ENCODE measurements at regions not wholly inside any gene's neighbourhood (a gene's known extent, or its start where the extent isn't known, plus 50 kb on each side); places are given as distances from the start of the nearest gene placed in this dataset.

GRCh38 chr15:97171556-97171955 lies 788.9 kb upstream of the ARRDC4 start:
- DNase-seq (ENCODE audit: low spot score) = no peak

- DNase-seq (ENCODE audit: low spot score) = no peak
These were observed 785.5 kb upstream of the ARRDC4 start for GRCh38 chr15:97174886-97175540.

GRCh38 chr15:97177151-97177577 lies 783.3 kb upstream of the ARRDC4 start:
- DNase-seq (ENCODE audit: low spot score) = no peak

- no peak for DNase-seq (ENCODE audit: low spot score)
These were observed 777.9 kb upstream of the ARRDC4 start for GRCh38 chr15:97182581-97182980.

- no peak for DNase-seq (ENCODE audit: low spot score)
These were observed 771.2 kb upstream of the ARRDC4 start for GRCh38 chr15:97189162-97189780.

GRCh38 chr15:97194750-97195149 lies 765.8 kb upstream of the ARRDC4 start:
- no peak for DNase-seq (ENCODE audit: low spot score)

GRCh38 chr15:97196048-97197014 lies 764.2 kb upstream of the ARRDC4 start:
- no peak for DNase-seq (ENCODE audit: low spot score)

- no peak for DNase-seq (ENCODE audit: low spot score)
These were observed 761.0 kb upstream of the ARRDC4 start for GRCh38 chr15:97199393-97200051.

GRCh38 chr15:97200161-97200560 lies 760.3 kb upstream of the ARRDC4 start:
- DNase-seq (ENCODE audit: low spot score) = no peak

- no peak for DNase-seq (ENCODE audit: low spot score)
These were observed 750.2 kb upstream of the ARRDC4 start for GRCh38 chr15:97210277-97210676.

- DNase-seq (ENCODE audit: low spot score) = no peak
These were observed 744.9 kb upstream of the ARRDC4 start for GRCh38 chr15:97215629-97216028.

- no peak for DNase-seq (ENCODE audit: low spot score)
These were observed 736.3 kb upstream of the ARRDC4 start for GRCh38 chr15:97224191-97224641.

GRCh38 chr15:97234851-97235610 lies 725.5 kb upstream of the ARRDC4 start:
- peak; percentile 51 for DNase-seq (ENCODE audit: low spot score)

GRCh38 chr15:97235611-97235985 lies 724.9 kb upstream of the ARRDC4 start:
- no peak for DNase-seq (ENCODE audit: low spot score)

- DNase-seq (ENCODE audit: low spot score) = no peak
These were observed 724.4 kb upstream of the ARRDC4 start for GRCh38 chr15:97236140-97236539.

GRCh38 chr15:97237160-97237559 lies 723.3 kb upstream of the ARRDC4 start:
- DNase-seq (ENCODE audit: low spot score) = no peak

GRCh38 chr15:97248376-97248775 lies 712.1 kb upstream of the ARRDC4 start:
- DNase-seq (ENCODE audit: low spot score) = peak; percentile 3

GRCh38 chr15:97259943-97260342 lies 700.6 kb upstream of the ARRDC4 start:
- DNase-seq (ENCODE audit: low spot score) = no peak

GRCh38 chr15:97301166-97301565 lies 659.3 kb upstream of the ARRDC4 start:
- DNase-seq (ENCODE audit: low spot score) = no peak

GRCh38 chr15:97316362-97316761 lies 644.1 kb upstream of the ARRDC4 start:
- DNase-seq (ENCODE audit: low spot score) = no peak

GRCh38 chr15:97317163-97317562 lies 643.3 kb upstream of the ARRDC4 start:
- no peak for DNase-seq (ENCODE audit: low spot score)

All from NAMALWA (cell line).